ENCODE measurements at regions not wholly inside any gene's neighbourhood (a gene's known extent, or its start where the extent isn't known, plus 50 kb on each side); places are given as distances from the start of the nearest gene placed in this dataset.

- Mint-ChIP-seq H3K4me1 (ENCODE audit: low read depth) (no peaks in the 10 kb centered on the region), H3K27me3 (no peaks in the 10 kb centered on the region), H3K9me3 (ENCODE audit: low read depth) (peaks cover 7% of the 10 kb centered on the region), H3K27ac (no peak overlapping the region), H3K4me3 (ENCODE audit: low read depth) (no peak overlapping the region), H3K36me3 (ENCODE audit: insufficient read depth) (no peaks in the 10 kb centered on the region)
- TF ChIP-seq CTCF (IDR thresholded peaks at IDR 0.05; ENCODE audit: unreplicated experiment): no peak
- DNase-seq (ENCODE audit: low spot score, unreplicated experiment): no peak
These were observed 741.7 kb upstream of the CNTNAP5 start for GRCh38 chr2:123283431-123283830.

GRCh38 chr2:123303731-123304130 lies 721.4 kb upstream of the CNTNAP5 start:
- H3K4me1 Mint-ChIP-seq (ENCODE audit: low read depth): no peaks in the 10 kb centered on the region
- peaks cover 8% of the 10 kb centered on the region for H3K9me3 Mint-ChIP-seq (ENCODE audit: low read depth)
- H3K4me3 Mint-ChIP-seq (ENCODE audit: low read depth): no peak overlapping the region
- no peak overlapping the region for H3K27ac Mint-ChIP-seq
- no peak for DNase-seq (ENCODE audit: low spot score, unreplicated experiment)
- H3K36me3 Mint-ChIP-seq (ENCODE audit: insufficient read depth): no peaks in the 10 kb centered on the region
- H3K27me3 Mint-ChIP-seq: no peaks in the 10 kb centered on the region
- no peak for TF ChIP-seq CTCF (IDR thresholded peaks at IDR 0.05; ENCODE audit: unreplicated experiment)
